Fibroblast of upper back skin (primary cell): ENCODE measurements at regions not wholly inside any gene's neighbourhood (a gene's known extent, or its start where the extent isn't known, plus 50 kb on each side); places are given as distances from the start of the nearest gene placed in this dataset.
"Not testable (repeated sequence)": the region's sequence is repeated elsewhere in the genome, so short reads cannot be mapped to it uniquely, and the experiment has no call there.

Experiments used
- DNase-seq: peaks from one replicate; pipeline ENCODE4 v3.0.0-alpha.2; 2013

DNA sequence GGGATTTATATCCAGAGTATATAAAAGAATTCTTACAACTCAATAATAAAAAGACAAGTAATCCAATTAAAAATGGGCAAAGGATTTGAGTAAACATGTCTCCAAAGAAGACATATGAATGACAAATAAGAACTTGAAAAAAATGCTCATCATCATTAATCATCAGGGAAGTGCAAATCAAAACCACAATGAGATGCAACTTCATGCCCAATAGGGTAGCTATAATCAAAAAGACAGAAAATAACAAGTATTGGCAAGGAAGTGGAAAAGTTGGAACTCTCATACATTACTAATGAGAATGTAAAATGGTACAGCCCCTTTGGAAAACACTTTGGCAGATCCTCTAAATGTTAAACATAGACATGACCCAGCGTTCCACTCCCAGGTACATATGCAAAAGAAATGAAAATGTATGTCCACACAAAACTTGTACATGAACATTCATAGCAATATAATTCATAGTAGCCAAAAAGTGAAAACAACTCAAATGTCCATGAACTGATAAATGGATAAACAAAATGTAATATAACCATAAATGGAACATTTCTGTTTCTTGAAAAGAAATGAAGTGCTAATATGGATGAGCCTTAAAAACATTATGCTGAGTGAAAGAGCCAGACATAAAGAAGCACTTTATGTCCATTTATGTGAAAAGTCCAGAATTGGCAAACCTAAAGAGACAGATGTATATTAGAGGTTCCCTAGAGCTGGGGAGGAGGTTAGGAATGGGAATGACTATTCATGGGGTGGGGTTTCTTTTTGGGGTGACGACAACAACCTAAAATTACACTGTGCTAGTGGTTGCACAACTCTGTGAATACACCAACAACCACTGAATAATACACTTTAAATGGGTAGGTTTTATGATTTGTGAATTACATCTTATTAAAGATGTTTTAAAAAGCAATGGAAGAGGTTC lies 259.7 kb downstream of the RHOU start:
- DNase-seq, result no peak

DNA sequence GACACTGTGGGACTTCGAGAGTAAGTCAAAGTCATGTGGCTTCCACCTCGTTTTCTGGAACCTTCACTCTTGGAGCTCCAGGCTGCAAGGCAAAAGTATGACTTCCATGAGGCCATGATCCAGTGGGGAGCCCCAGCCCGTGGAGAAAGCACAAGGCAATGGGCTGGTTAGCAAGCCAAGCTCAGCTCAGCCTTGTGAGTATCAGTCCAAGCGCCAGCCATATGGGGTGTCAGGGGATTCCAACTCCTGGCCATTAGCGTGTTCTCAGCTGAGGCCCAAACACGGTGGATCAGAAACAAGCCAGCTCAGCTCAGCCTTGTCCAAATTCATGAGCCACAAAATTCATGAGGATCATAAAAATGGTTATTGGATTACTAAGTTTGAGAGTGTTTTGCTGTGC lies 261.0 kb downstream of the RHOU start:
- no peak for DNase-seq

DNA sequence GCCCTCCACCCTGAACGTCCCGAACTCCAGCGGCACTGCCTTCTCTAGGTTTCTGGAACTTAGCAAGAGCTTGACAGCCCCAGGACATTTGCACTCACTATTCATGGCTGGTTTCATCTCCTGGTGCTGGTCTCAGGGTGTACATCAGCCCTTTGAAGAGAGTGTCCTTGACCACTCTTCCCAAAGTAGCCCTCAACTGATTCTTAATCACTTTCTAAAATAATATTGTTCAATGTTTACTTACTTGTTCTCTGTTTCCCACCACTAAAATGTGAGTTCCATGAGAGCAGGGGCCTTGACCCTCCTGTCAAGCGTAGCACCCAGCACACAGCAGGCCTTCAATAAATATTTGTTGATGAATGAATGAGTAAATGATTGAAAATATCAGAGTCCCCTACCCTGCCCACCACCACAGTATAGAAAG lies 262.5 kb downstream of the RHOU start:
- DNase-seq, result no peak

DNA sequence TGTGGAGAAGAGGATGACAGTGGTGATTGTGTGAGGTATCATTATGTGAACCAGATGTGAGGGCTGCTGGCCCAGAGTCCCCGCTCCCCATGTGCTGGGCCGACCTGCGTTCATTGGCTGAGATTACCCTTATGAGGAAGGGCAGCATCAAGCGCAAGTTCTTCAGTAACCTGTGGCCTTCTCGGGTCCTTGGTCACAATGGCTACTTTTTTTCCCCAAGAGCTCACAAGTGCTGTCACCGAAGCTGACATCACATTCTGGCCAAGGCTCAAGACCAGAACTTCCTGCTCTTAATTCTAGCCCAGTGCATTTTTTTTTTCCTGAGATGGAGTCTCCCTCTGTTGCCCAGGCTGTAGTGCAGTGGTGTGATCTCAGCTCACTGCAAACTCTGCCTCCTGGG lies 262.9 kb downstream of the RHOU start:
- DNase-seq, result no peak

DNA sequence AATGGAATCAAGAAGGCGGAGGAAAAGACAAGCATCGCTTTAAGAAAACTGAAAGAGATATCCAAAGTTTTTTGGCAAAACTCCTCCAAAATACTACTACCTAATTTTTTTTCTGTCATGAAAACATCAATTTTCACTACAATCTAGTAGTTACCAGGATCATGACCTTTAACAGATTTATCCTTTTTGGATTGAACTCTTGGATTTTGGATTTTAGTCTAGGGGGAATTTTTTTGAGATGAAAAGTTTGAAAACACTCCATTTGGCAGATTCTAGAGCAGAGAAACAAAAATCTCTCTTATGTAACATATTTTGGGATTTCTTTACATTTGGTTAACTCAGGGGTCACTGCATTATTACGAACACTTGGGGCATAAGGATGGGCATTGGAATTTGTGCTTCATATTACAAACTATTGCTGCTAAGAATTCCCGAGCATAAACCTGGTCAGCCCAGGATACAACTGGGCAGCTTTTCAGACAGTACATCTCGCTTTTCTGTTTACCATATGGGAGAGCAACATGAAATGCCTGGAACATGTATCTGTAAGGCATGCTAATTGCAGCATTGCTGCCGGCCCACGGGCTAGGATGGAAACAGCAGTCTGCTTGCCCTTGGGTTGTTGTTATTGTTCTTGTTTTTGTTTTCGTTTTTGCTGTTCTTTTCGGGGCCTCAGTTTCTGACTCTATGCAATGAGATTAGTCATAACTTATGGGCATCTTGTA lies 264.3 kb downstream of the RHOU start:
- no peak for DNase-seq

DNA sequence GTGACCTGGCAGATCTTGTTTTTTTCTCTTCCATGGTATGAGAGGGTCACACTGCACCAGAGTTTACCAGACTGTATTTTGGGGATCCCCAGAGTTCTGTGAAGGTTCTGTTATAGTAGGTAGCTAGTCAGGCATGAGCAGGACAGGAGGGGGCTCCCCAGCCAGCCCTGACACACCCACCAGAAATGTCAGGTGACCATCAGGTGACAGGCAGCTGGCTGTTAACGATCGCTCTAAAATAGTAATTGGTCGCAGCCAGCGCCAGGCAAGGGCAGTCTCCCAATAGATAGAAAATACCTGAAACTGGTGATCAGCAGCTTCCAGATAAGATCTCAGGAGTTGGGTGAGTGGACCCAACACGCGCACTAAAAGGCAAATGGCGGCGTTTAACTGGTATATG lies 264.9 kb downstream of the RHOU start:
- no peak for DNase-seq

DNA sequence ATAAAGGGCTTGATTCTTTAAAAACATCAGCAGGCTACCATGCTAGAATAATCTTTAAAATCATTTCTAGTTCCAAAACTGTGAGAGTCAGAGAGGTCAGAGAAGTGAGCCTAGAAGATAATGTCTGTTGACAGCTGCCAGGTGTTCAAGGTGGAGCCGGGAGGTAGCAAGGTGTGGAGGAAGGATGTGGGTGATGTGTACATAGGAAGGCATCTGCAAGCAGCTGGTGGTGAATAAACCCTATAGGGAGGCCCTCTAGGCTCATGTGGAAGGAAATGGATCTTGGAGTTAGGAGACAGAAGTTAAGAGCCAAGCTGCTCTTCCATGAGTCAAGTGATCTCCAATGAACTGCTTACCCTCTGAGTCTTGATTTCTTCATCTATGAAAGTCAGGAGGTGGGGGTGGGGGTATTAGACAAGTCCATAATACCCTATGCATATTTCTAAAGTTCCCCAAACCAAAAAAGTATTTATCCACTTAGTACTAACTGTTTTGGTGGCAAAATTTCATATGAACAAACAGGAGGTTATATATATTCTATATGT lies 266.3 kb downstream of the RHOU start:
- DNase-seq, result no peak

DNA sequence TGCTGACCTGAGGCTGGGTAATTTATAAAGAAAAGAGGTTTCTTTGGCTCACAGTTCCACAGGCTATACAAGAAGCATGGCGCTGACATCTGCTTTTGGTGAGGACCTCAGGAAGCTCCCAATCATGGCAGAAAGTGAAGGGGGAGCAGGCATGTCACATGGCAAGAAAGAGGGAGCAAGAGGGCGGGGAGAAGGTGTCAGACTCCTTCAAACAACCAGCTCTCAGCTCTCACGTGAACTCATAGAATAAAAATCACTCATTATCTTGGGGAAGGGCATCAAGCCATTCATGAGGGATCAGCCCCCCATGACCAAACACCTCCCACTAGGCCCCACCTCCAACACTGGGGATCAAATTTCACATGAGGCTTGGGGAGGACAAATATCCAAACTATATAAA lies 266.8 kb downstream of the RHOU start:
- no peak for DNase-seq

DNA sequence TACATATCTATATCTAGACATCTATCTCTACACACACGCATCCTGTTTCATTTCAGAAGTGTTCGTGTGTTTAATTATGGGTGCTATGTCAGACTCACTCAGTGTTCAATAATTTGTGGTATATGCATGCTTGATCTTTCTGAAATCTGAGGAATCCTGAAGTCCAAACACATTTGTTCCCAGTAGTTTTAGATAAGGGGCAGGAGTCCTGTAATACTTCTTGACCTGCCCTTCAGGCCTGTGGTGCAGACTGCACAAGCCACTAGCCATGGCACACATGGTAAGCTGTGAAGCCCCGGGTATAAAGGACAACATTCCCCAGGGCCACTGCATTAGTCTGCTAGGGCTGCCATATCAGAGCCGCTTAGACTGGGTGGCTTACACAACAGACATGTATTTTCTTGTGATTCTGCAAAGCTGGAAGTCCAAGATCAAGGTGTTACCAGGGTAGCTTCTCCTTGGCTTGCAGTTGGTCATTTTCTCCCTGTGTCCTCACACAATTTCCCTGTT lies 267.2 kb downstream of the RHOU start:
- DNase-seq, result no peak

DNA sequence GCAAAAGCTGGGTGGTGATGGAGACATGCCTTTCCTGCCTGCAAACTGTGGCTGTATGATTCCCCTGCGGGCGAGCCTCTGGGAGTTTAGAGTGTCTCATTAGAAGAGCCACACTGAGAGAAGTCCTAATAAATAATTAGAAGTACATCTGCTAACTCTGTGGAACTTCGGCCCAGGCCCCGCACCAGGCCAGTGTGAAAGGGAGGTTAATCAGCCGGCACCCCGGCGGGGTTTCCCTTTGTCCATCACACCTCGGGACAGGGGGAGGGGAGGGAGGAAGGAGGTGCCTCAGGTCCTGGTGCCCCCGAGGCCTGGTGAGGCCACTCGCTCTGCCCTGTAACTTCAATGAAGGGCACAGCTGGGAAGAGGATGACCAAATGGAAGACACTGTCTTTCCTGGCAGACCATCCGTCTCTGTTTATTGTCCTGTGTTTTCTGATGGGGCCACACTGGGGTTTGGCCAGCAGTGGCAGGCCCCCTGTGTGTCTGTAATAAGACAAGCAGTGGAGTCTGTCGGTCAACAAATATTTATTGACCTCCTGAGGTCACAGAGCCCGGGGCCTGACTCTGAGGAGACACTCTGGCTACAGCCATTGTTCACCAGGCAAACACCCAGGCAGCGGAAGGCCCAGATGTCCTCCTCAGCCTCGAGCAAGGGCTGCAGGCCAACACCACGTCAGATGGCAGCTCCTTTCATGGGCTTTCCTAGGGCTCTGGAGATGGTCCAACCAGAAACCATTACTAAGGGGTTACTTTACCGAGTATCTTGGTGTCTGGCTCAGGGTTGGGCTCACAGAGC lies 267.5 kb upstream of the RAB4A start:
- no peak for DNase-seq

DNA sequence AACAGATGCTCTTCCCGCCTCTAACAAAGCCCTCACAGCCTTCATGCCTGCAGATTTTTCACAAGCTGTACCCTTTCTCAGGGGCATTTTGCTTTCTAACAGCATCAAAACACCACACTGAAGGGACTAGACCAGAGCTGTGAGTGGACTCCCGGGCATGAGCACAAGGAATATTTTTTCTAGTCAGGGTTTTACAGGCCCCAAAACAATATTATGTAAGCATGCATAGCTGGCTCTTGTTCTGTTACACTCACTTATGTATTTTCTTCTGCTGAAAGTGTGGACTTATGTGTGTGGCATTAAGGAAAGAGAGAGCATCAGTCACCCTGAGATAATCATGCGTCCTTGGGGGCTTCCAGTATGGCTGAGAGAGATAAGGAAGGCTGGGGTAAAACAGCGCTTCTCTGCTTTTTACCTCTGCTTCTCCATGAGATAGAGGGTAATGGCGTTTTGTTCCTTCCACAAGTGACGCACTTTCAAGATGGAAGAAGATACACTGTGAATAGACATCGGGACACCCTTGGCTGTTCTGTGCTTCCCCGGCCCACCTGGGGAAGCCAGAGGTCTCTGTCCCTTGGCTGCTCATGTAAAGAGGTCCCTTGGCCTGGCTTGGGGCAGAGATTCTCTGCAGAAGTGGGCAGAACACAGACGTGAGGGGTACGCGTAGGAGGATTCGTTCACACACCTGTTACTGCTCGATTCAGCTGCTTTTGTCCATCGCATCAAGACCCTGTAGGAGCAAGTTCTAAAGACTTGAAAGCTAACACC lies 266.7 kb upstream of the RAB4A start:
- DNase-seq, result no peak

DNA sequence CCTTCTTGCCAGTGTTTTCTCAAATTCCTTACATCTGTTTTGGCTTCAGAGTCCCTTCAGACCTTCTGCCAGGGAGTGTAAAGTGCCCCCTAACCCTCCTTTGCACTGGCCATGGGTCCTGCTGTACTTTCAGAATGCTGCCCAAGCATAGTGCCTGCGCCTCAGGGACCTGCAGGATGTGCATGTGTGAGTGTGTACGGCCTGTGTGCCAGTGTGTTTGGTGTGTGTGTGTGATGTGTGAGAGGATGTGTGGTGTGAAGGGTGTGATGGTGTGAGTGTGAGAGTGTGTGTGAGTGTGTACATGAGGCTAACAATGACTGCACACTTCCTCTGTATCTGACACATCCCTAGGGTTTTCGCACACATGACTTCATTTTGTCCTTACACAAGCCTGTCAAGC lies 265.8 kb upstream of the RAB4A start:
- DNase-seq, result no peak

DNA sequence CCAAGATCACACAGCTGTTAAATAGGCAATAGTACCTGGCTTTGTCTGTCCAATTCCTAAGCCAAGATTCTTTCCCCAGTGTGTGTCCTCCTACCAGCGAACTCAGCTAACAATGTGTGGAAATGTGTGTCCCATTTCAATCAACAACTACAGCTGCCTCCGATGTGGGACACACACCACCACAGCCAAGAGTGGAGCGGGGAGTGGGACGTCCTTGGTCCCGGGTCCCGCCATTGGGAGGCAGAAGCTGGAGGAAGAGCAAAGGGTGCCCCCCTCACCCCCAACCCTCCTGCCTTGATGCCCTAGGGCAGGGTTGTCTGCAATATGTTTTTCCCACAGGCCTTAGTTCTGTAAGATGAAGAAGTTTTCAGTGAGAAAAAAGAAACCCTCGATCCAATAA lies 265.4 kb upstream of the RAB4A start:
- DNase-seq, result no peak

DNA sequence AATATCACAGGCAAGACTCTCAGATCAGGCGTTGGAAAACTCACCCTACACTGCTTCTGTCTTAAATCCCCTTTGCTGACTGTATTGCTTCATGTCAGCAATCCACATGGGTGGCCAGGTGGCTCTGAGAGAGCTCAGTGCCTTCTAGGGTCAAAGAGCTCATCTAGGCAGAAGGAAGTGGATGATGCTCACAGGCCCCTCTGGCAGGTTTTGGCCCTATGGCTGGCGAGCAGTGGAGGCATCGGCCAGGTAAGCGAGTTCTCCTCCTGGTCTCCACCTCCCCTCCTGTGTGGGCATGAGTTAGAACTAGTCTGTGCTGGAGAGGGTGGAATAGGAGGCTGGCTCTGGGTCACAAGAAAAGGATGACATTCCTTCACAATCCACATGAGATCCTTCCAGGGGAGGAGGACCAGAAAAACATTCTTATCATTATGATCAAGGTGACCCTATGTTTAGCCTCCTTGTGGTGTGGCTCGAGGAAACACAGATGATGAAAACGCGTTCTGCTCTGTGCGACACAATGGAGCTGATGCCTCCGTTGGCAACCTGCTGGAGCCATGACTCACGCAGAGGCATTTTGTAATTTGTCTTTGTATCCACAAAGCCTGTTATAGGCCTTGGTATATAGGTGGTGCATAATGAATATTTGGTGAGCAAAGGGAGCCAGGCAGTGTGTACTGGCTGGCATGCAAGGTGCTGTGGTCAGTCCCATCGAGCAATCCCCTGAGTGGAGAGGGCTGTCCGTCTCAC lies 264.6 kb upstream of the RAB4A start:
- no peak for DNase-seq

DNA sequence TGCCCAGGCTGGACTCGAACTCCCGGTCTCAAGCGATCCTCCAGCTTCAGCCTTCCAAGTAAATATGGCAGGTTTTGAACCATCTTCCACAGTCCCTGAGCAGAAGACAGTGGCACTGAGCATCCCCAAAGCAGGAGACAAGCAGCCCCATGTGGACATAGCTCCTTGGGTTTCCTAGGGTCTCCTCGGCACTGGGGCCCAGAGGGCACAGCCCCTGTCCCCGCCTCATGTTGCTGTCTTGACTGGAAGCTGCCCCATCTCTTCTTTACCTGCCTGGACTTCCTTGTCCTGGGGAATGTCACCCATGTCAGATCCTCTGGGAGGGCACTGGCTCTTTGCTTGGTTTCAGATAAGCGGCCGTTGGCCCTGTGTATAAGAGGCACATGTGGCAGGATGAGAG lies 263.7 kb upstream of the RAB4A start:
- no peak for DNase-seq

DNA sequence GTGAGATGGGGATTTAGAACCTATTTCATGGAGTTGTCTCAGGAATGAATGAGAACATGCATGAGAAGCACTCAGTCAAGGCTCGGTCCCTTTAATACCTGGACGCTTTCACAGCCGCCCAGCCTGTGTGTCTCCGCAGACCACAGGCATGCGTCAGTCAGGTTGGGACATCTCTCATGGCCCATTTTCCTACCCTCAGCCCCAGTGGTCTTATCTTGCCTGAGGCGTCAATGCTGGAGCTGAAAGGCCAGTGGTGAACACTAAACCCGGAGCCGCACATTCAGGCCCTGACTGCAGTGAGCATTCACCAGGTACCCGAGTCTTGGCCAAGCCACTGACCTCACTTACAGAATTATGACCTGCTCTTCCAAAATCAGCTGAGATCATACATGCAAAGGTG lies 263.2 kb upstream of the RAB4A start:
- no peak for DNase-seq

DNA sequence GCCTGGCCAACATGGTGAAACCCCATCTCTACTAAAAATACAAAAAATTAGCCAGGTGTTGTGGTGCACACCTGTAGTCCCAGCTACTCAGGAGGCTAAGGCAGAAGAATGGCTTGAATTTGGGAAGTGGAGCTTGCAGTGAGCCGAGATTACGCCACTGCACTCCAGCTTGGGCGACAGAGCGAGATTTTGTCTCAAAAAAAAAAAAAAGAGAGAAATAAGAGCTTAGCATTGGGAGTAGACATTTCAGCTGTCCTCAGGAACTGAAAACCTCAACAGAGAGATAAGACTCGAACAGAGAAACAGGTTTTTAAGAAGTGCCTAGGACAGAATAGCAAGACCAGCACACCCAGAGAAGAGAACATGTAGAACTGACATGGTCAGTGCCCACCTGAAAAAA lies 262.6 kb upstream of the RAB4A start:
- not testable (repeated sequence) for DNase-seq

DNA sequence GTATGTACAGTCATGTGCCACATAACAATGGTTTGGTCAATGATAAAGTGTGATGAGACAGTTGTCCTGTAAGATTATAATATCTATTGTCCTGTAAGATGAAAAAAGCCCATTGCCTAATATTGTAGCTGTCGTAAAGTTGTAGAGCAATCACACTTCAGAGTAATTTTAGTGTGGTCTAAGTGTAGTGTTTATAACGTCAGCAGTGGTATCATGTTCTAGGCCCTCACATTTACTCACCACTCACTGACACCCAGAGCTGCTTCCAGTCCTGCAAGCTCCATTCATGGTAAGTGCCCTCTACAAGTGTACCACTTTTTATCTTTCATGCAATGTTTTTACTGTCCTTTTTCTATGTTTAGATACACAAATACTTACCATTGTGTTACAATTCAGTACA lies 259.9 kb upstream of the RAB4A start:
- no peak for DNase-seq

DNA sequence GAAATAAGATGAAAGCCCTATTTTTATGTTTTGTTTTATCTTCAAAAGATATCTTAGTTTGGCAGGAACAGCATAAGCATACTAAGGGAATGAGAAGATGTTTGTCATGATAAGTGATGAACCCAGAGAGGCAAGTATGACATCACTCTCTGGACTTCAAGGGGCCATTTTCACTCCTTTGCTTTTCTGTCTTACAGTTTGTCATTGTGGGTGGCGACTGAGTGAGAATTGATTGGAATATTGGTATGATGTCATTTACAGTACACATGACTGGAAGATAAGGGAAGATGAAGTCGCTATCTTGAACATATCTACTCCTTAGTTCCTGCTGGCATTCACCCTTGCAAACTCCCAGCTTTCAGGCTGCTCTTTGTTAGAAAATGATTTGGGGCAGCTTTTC lies 258.1 kb upstream of the RAB4A start:
- no peak for DNase-seq

DNA sequence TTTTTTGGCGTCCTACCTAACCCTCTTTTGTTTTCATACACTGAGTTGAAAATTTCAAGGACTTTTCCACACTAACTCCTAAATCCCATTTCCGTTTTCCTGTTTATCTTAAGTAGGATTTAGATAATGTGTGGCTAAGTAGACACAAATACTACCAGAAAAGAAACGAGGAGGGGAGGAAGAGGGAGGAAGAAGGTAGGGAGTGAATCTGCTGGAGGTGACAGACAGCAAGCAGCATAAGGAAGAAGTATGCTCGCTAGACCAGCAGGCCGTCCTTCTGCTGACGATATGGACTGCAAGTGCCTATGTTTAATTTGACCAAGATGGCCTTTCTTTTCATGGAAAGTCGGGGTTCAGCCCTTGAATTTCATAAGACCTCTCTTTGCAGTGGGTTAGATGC lies 256.9 kb upstream of the RAB4A start:
- no peak for DNase-seq

DNA sequence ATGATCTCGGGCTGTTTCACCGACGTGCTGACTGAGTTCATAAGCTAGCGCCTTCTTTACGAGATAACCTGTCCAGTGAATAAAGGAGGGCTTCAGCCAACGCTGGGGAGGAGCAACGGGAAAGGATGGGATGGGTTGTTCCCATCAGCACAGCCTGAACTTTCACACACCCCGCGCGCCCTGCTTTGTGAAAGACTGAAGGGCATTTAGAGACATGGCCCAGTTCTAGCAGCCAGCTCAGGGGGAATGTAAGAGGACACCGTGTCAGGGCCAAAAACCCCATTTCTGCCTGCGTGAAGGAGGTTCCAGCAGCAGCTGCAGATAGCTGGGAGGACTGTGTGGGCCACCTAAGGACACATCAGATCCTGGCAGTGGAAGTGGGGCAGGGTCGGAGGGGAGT lies 255.1 kb upstream of the RAB4A start:
- no peak for DNase-seq

DNA sequence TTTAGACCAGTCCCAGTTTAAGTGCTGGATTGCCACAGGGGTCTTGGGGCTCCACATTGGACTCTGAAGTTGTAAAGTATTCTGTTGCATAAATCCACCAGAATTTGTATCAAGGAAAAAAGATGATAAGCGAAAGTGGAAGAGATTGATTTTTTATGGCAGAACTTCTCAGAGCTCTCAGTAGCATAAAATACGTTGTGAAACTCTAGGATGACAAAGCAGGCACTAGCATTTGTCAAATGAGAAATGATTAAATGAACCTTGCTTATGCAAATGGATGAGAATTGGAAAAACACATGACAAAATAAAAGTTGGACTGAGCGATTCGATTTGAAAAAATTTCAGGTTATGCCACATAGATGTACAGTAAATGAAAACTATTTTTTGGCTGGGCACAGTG lies 253.8 kb upstream of the RAB4A start:
- DNase-seq, result no peak
